NCI-H460 (cell line): ENCODE measurements at regions not wholly inside any gene's neighbourhood (a gene's known extent, or its start where the extent isn't known, plus 50 kb on each side); places are given as distances from the start of the nearest gene placed in this dataset.
"Not testable (repeated sequence)": the region's sequence is repeated elsewhere in the genome, so short reads cannot be mapped to it uniquely, and the experiment has no call there.

Experiments used
- DNase-seq: peaks from one replicate; pipeline ENCODE4 v3.0.0-alpha.2; 2016; ENCODE audit warnings: low read depth; ENCODE audit errors: extremely low read depth

- DNase-seq: peak; percentile 44
Observed at GRCh38 chr4:72701987-72702819, 133.2 kb upstream of the ADAMTS3 start.

- no peak for DNase-seq
Observed at GRCh38 chr4:72690771-72691170, 121.8 kb upstream of the ADAMTS3 start.

GRCh38 chr4:72689923-72690322 is 120.9 kb upstream of the ADAMTS3 start:
- DNase-seq: no peak

- DNase-seq: not testable (repeated sequence)
Observed at GRCh38 chr4:72686390-72686789, 117.4 kb upstream of the ADAMTS3 start.

- DNase-seq: no peak
Observed at GRCh38 chr4:72679666-72680065, 110.6 kb upstream of the ADAMTS3 start.

GRCh38 chr4:72677886-72678285 is 108.9 kb upstream of the ADAMTS3 start:
- no peak for DNase-seq

- DNase-seq: no peak
Observed at GRCh38 chr4:72677265-72677664, 108.2 kb upstream of the ADAMTS3 start.

GRCh38 chr4:72671980-72672379 is 103.0 kb upstream of the ADAMTS3 start:
- no peak for DNase-seq

GRCh38 chr4:72670521-72670920 is 101.5 kb upstream of the ADAMTS3 start:
- DNase-seq: no peak

GRCh38 chr4:72666910-72667309 is 97.9 kb upstream of the ADAMTS3 start:
- no peak for DNase-seq

- DNase-seq: no peak
Observed at GRCh38 chr4:72665171-72665968, 96.3 kb upstream of the ADAMTS3 start.

GRCh38 chr4:72663828-72664227 is 94.8 kb upstream of the ADAMTS3 start:
- no peak for DNase-seq

- DNase-seq: no peak
Observed at GRCh38 chr4:72661830-72662229, 92.8 kb upstream of the ADAMTS3 start.

GRCh38 chr4:72641611-72642010 is 72.6 kb upstream of the ADAMTS3 start:
- no peak for DNase-seq

GRCh38 chr4:72636866-72637265 is 67.8 kb upstream of the ADAMTS3 start:
- not testable (repeated sequence) for DNase-seq

GRCh38 chr4:72635931-72636330 is 66.9 kb upstream of the ADAMTS3 start:
- not testable (repeated sequence) for DNase-seq

- not testable (repeated sequence) for DNase-seq
Observed at GRCh38 chr4:72632253-72632652, 63.2 kb upstream of the ADAMTS3 start.

GRCh38 chr4:72631296-72631695 is 62.3 kb upstream of the ADAMTS3 start:
- DNase-seq: no peak

- DNase-seq: no peak
Observed at GRCh38 chr4:72629540-72629939, 60.5 kb upstream of the ADAMTS3 start.

GRCh38 chr4:72627723-72628122 is 58.7 kb upstream of the ADAMTS3 start:
- no peak for DNase-seq
